ENCODE measurements at regions not wholly inside any gene's neighbourhood (a gene's known extent, or its start where the extent isn't known, plus 50 kb on each side); places are given as distances from the start of the nearest gene placed in this dataset.
"Not testable (repeated sequence)": the region's sequence is repeated elsewhere in the genome, so short reads cannot be mapped to it uniquely, and the experiment has no call there.

DNA sequence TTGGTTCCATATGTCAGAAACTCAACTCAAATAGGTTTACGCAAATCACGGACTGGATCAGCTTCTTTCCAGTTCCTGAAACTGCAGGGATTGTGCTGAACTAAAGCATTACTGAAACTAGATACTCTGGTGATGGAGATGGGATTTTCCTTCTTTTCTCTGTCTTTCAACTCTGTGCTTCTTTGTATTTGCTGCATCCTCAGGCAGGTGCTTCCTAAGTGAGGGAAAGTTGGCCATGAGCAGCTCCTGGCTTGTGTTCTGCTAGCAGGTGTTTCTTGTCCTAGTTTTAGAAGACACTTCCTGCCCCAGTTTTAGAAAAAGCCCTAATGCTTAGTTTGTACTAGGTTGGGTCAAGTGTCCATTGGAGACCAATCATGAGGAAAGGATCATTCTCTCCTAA is 86.7 kb upstream of the USP24 start:
- intact Hi-C loops (cut with DNase I; ENCODE audit: low total_unique reads): no loop called here
- no peaks in the 10 kb centered on the region for H3K9me3 ChIP-seq
- no peak for DNase-seq
- no peaks in the 10 kb centered on the region for H3K27me3 ChIP-seq
- no peaks in the 10 kb centered on the region for H3K36me3 ChIP-seq (ENCODE audit: low read depth, missing control alignments)
- TF ChIP-seq, protein P1, sequence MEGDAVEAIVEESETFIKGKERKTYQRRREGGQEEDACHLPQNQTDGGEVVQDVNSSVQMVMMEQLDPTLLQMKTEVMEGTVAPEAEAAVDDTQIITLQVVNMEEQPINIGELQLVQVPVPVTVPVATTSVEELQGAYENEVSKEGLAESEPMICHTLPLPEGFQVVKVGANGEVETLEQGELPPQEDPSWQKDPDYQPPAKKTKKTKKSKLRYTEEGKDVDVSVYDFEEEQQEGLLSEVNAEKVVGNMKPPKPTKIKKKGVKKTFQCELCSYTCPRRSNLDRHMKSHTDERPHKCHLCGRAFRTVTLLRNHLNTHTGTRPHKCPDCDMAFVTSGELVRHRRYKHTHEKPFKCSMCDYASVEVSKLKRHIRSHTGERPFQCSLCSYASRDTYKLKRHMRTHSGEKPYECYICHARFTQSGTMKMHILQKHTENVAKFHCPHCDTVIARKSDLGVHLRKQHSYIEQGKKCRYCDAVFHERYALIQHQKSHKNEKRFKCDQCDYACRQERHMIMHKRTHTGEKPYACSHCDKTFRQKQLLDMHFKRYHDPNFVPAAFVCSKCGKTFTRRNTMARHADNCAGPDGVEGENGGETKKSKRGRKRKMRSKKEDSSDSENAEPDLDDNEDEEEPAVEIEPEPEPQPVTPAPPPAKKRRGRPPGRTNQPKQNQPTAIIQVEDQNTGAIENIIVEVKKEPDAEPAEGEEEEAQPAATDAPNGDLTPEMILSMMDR (IDR thresholded peaks at IDR 0.05): no peak
- TF ChIP-seq POLR2A (IDR thresholded peaks at IDR 0.05): no peak
- no peak overlapping the region for H3K27ac ChIP-seq
- no peaks in the 10 kb centered on the region for H3K4me1 ChIP-seq
- H3K4me3 ChIP-seq: no peak overlapping the region
- 72 to 96% methylated on average over 2 of the region's 2 CpGs for WGBS, 2 donors

DNA sequence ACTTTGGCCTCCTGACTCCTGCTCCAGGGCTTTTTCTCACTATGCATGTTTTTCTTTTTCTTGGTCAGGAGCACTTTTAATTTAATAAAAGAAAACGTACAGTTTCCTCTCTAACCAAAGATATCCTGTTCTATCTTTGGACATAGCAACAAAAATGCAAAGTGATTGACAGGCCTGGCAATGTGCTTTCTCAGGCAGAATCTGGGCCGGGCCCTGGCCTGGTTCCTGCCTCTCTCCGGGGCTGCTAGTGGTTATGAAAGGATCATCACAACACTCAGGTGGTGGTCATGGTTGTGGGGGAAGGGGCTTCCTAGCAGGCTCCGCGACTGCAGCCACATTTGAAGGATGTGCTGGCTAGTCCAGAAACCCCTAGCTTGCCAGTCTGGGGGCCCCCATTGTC is 85.8 kb upstream of the USP24 start:
- DNase-seq: no peak
- H3K4me1 ChIP-seq: no peaks in the 10 kb centered on the region
- H3K27me3 ChIP-seq: no peaks in the 10 kb centered on the region
- no peak overlapping the region for H3K4me3 ChIP-seq
- 59 to 70% methylated on average over 5 of the region's 5 CpGs for WGBS, 2 donors
- TF ChIP-seq, protein P1 (IDR thresholded peaks at IDR 0.05): no peak
- TF ChIP-seq POLR2A (IDR thresholded peaks at IDR 0.05): no peak
- H3K9me3 ChIP-seq: no peaks in the 10 kb centered on the region
- no peak overlapping the region for H3K27ac ChIP-seq
- no peaks in the 10 kb centered on the region for H3K36me3 ChIP-seq (ENCODE audit: low read depth, missing control alignments)
- intact Hi-C loops (cut with DNase I; ENCODE audit: low total_unique reads): no loop called here

DNA sequence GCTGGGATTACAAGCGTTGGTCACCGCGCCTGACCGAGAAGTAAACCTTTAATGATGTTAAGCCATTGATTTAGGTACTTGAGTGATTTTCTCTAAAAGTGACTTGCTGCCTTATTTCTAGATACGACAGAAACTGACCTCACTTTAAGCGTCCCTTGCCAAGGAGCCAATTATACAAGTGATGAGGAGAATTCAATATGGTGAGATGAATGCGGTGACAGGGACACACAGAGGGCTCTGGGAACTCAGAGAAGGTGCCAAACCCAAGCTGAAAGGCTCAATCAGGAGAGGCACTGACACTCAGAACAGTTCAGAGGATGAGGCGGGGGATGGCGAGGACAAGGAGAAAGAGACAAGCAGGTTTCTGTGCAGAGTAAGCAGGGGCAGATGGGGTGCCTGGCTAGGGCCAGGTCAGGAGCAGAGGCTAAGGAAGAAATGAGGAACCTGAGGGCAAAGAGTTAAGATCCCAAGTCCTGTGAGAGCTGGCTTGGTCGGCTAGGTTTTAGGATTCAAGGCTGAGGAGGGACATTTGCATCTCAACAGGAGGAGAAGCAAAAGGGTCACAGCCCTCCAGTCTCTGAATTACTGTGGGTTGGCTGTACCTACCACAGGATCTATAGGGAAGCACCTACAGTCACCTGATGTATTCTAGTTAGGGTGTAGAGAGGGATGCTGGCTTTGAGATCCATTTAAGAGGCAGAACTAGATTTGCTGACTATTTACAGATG is 83.2 kb upstream of the USP24 start:
- TF ChIP-seq POLR2A (IDR thresholded peaks at IDR 0.05): no peak
- TF ChIP-seq, protein P1 (IDR thresholded peaks at IDR 0.05): no peak
- Histone ChIP-seq H3K4me3 (no peak overlapping the region), H3K27me3 (no peaks in the 10 kb centered on the region), H3K27ac (no peak overlapping the region), H3K4me1 (no peaks in the 10 kb centered on the region), H3K36me3 (ENCODE audit: low read depth, missing control alignments) (no peaks in the 10 kb centered on the region), H3K9me3 (no peaks in the 10 kb centered on the region)
- intact Hi-C loops (cut with DNase I; ENCODE audit: low total_unique reads): no loop called here
- 92 to 96% methylated on average over 10 of the region's 10 CpGs for WGBS, 2 donors
- no peak for DNase-seq

DNA sequence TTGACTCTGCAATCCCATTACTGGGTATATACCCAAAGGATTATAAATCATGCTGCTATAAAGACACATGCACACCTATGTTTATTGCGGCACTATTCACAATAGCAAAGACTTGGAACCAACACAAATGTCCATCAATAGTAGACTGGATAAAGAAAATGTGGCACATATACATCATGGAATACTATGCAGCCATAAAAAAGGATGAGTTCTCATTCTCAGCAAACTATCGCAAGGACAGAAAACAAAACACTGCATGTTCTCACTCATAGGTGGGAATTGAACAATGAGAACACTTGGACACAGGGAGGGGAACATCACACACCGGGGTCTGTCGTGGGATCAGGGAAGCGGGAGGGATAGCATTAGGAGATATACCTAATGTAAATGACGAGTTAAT is 81.1 kb upstream of the USP24 start:
- H3K36me3 ChIP-seq (ENCODE audit: low read depth, missing control alignments); H3K27me3 ChIP-seq; intact Hi-C loops (cut with DNase I; ENCODE audit: low total_unique reads); H3K9me3 ChIP-seq; H3K27ac ChIP-seq; DNase-seq; H3K4me1 ChIP-seq; H3K4me3 ChIP-seq: not testable (repeated sequence)
- whole genome bisulfite sequencing, 2 donors: 92 to 97% methylated on average over 6 of the region's 6 CpGs

DNA sequence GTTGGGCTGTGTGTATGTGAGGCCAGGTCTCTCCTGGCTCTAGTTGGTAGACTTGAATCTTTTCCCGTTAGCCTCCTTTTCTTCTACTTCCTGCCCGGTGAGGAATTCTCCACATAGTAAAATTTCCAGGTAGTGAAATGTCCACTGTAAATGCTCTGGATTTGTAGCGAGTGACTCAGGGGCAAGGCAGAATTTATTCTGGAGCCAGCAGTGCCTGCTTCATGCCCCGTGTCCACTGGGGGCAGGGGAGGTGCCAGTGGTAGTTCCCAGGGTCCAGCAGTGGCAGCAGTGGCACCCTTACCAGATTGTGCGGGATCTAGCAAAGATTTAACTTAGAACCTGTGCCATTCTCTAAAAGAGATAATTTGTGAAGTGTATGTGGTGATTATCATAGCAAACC is 74.5 kb upstream of the USP24 start:
- intact Hi-C loops (cut with DNase I; ENCODE audit: low total_unique reads): no loop called here
- Histone ChIP-seq H3K4me1 (no peaks in the 10 kb centered on the region), H3K4me3 (no peak overlapping the region), H3K27me3 (no peaks in the 10 kb centered on the region), H3K27ac (no peak overlapping the region), H3K9me3 (no peaks in the 10 kb centered on the region), H3K36me3 (ENCODE audit: low read depth, missing control alignments) (no peaks in the 10 kb centered on the region)
- no peak for TF ChIP-seq POLR2A (IDR thresholded peaks at IDR 0.05)
- TF ChIP-seq, protein P1 (IDR thresholded peaks at IDR 0.05): no peak
- DNase-seq: no peak
- WGBS, 2 donors: 90 to 96% methylated on average over 5 of the region's 5 CpGs

All from testis (tissue), 2 donors.